ENCODE measurements at regions not wholly inside any gene's neighbourhood (a gene's known extent, or its start where the extent isn't known, plus 50 kb on each side); places are given as distances from the start of the nearest gene placed in this dataset.

- DNase-seq (ENCODE audit: low read depth) = no peak
Observed at GRCh38 chr3:67706934-67707333, 52.5 kb upstream of the SUCLG2 start.

- DNase-seq (ENCODE audit: low read depth) = no peak
Observed at GRCh38 chr3:67704322-67704721, 49.9 kb upstream of the SUCLG2 start.

Data from RPMI7951 (cell line).